GM23338 (cell line): ENCODE measurements at regions not wholly inside any gene's neighbourhood (a gene's known extent, or its start where the extent isn't known, plus 50 kb on each side); places are given as distances from the start of the nearest gene placed in this dataset.

ENCODE experiments used
- ATAC-seq: fragments of 200-7000 bp; cut with Tn5 transposase; 3 replicates; pipeline ENCODE4 v1.9.1; 2020
- DNase-seq: peaks from one replicate; pipeline ENCODE4 v3.0.0-alpha.2; 2015; ENCODE audit warnings: low spot score
- H2AFZ ChIP-seq: fragments of 200-600 bp; sonication (generic); 2 replicates; pipeline ENCODE4 v1.8.0; 2016; ENCODE audit warnings: antibody characterized with exemption, mild to moderate bottlenecking, moderate library complexity
- H3F3A ChIP-seq: fragments of 200-600 bp; sonication (generic); replicated peaks from 2 replicates; pipeline ENCODE4 v1.8.0; 2017; ENCODE audit warnings: antibody characterized with exemption, mixed run types, low read depth
- H3K27ac ChIP-seq: fragments of 200-600 bp; sonication (generic); 2 replicates; pipeline ENCODE4 v1.6.1; 2016; ENCODE audit warnings: low read depth
- H3K27me3 ChIP-seq: fragments of 200-600 bp; sonication (generic); 2 replicates; pipeline ENCODE4 v1.8.0; 2016; ENCODE audit warnings: mild to moderate bottlenecking, mixed run types, moderate library complexity; ENCODE audit not compliant: insufficient read depth
- H3K36me3 ChIP-seq: fragments of 200-600 bp; sonication (generic); 2 replicates; pipeline ENCODE4 v1.8.0; 2016; ENCODE audit warnings: mild to moderate bottlenecking; ENCODE audit not compliant: insufficient read depth
- H3K4me1 ChIP-seq: fragments of 200-600 bp; sonication (generic); 2 replicates; pipeline ENCODE4 v1.8.0; 2016; ENCODE audit warnings: mild to moderate bottlenecking, moderate library complexity; ENCODE audit not compliant: insufficient read depth
- H3K4me2 ChIP-seq: fragments of 200-600 bp; sonication (generic); 2 replicates; pipeline ENCODE4 v1.7.1; 2017; ENCODE audit warnings: mixed run types
- H3K4me3 ChIP-seq: fragments of 200-600 bp; sonication (generic); 2 replicates; pipeline ENCODE4 v1.6.1; 2016; ENCODE audit warnings: mixed run types
- H3K79me2 ChIP-seq: fragments of 200-600 bp; sonication (generic); replicated peaks from 2 replicates; pipeline ENCODE4 v1.8.0; 2017; ENCODE audit warnings: mild to moderate bottlenecking; ENCODE audit not compliant: insufficient read depth
- H3K9me2 ChIP-seq: fragments of 200-600 bp; sonication (generic); 2 replicates; pipeline ENCODE4 v1.8.0; 2017; ENCODE audit not compliant: insufficient read depth
- H4K20me1 ChIP-seq: fragments of 200-600 bp; sonication (generic); replicated peaks from 2 replicates; pipeline ENCODE4 v1.8.0; 2017; ENCODE audit warnings: mild to moderate bottlenecking; ENCODE audit not compliant: insufficient read depth
- H3K27ac Mint-ChIP-seq: 2 replicates; pipeline ENCODE4 v1.8.0; 2020; ENCODE audit warnings: inconsistent platforms, mild to moderate bottlenecking, moderate library complexity, mixed read lengths
- H3K27me3 Mint-ChIP-seq: 3 replicates; pipeline ENCODE4 v1.8.0; 2022; ENCODE audit warnings: low read depth, mild to moderate bottlenecking, moderate library complexity, mixed read lengths, inconsistent platforms; ENCODE audit not compliant: insufficient read depth, poor library complexity
- H3K36me3 Mint-ChIP-seq: 3 replicates; pipeline ENCODE4 v1.8.0; 2021; ENCODE audit warnings: low read depth, mild to moderate bottlenecking, inconsistent platforms, moderate library complexity, mixed read lengths
- H3K4me1 Mint-ChIP-seq: 3 replicates; pipeline ENCODE4 v1.8.0; 2020; ENCODE audit warnings: mild to moderate bottlenecking, inconsistent platforms, mixed read lengths
- H3K4me3 Mint-ChIP-seq: 3 replicates; pipeline ENCODE4 v1.8.0; 2021; ENCODE audit warnings: moderate library complexity, mild to moderate bottlenecking, inconsistent platforms, mixed read lengths
- H3K9me3 Mint-ChIP-seq: 3 replicates; pipeline ENCODE4 v1.8.0; 2020; ENCODE audit warnings: moderate library complexity, mild to moderate bottlenecking, inconsistent platforms, mixed read lengths
- CREB1 ChIP-seq: fragments of 250-450 bp; sonication (Bioruptor Pico); IDR thresholded peaks from 2 replicates; pipeline ENCODE4 v1.5.0; 2020; ENCODE audit warnings: low read depth, mild to moderate bottlenecking, moderate library complexity
- ETS1 ChIP-seq: IDR thresholded peaks from 2 replicates; pipeline ENCODE4 v1.6.1; 2016; ENCODE audit warnings: antibody characterized with exemption
- JUNB ChIP-seq: IDR thresholded peaks from one replicate; pipeline ENCODE4 v1.6.1; 2016; ENCODE audit warnings: antibody characterized with exemption; ENCODE audit not compliant: unreplicated experiment
- POLR2AphosphoS5 ChIP-seq: IDR thresholded peaks from 2 replicates; pipeline ENCODE4 v1.6.1; 2016; ENCODE audit warnings: antibody characterized with exemption, low read depth
- REST ChIP-seq: IDR thresholded peaks from one replicate; pipeline ENCODE4 v1.6.1; 2018; ENCODE audit warnings: antibody characterized with exemption; ENCODE audit not compliant: unreplicated experiment
- ZNF462 ChIP-seq: fragments of 250-450 bp; sonication (Bioruptor Pico); IDR thresholded peaks from 2 replicates; pipeline ENCODE4 v1.5.0; 2020; ENCODE audit warnings: mild to moderate bottlenecking, moderate library complexity

GRCh38 chr20:40900666-40901215 is 127.9 kb upstream of the TOP1 start (continued):
- no peak for TF ChIP-seq ZNF462 (CRISPR knock-in tag)
- no peak for TF ChIP-seq CREB1 (CRISPR knock-in tag)
- no peak for TF ChIP-seq POLR2AphosphoS5

- Histone ChIP-seq H3K9me2 (no peaks in the 10 kb centered on the region), H3K4me1 (no peaks in the 10 kb centered on the region), H3K79me2 (no peaks in the 10 kb centered on the region), H3F3A (no peaks in the 10 kb centered on the region), H3K27ac (no peak overlapping the region), H2AFZ (no peak overlapping the region), H3K4me2 (no peak overlapping the region), H3K36me3 (no peaks in the 10 kb centered on the region), H3K4me3 (no peak overlapping the region), H3K27me3 (no peaks in the 10 kb centered on the region), H4K20me1 (no peaks in the 10 kb centered on the region)
- no peaks in the 10 kb centered on the region for H3K36me3 Mint-ChIP-seq
- H3K27me3 Mint-ChIP-seq: peaks cover 7% of the 10 kb centered on the region
- DNase-seq: no peak
- H3K4me1 Mint-ChIP-seq: peaks cover 5% of the 10 kb centered on the region; the same call in 1 of the 3 replicates
- no peak overlapping the region for H3K4me3 Mint-ChIP-seq
- no peak overlapping the region for H3K27ac Mint-ChIP-seq
- no peaks in the 10 kb centered on the region for H3K9me3 Mint-ChIP-seq
- no peak for ATAC-seq
- TF ChIP-seq REST (no peak), POLR2AphosphoS5 (no peak), ETS1 (no peak), JUNB (no peak)
Measured at GRCh38 chr20:40902661-40903060, 126.0 kb upstream of the TOP1 start.
